ENCODE measurements at regions not wholly inside any gene's neighbourhood (a gene's known extent, or its start where the extent isn't known, plus 50 kb on each side); places are given as distances from the start of the nearest gene placed in this dataset.
A peak's percentile ranks its signal among the peaks of the same experiment; 100 is the strongest.
"Not testable (repeated sequence)": the region's sequence is repeated elsewhere in the genome, so short reads cannot be mapped to it uniquely, and the experiment has no call there.

DNA sequence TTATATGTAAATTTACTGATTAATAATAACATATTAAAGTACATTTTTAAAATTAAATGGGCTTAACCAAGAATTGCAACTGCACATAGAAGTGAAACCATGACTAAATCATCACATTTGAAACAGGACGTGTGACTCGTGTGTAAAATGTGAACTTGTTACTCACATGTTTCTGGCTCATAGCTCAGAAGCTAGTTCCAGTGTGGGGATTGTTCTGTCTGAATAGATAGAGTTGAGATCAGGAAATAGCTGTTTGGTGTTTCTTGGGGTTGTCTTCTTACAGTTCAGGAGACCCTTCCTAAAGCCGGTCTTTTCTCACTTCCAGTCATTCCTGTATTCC, 130.9 kb downstream of the LAT start:
- DNase-seq (ENCODE audit: low read depth in 1 of 2, low spot score in 1 of 2), result not testable (repeated sequence)

DNA sequence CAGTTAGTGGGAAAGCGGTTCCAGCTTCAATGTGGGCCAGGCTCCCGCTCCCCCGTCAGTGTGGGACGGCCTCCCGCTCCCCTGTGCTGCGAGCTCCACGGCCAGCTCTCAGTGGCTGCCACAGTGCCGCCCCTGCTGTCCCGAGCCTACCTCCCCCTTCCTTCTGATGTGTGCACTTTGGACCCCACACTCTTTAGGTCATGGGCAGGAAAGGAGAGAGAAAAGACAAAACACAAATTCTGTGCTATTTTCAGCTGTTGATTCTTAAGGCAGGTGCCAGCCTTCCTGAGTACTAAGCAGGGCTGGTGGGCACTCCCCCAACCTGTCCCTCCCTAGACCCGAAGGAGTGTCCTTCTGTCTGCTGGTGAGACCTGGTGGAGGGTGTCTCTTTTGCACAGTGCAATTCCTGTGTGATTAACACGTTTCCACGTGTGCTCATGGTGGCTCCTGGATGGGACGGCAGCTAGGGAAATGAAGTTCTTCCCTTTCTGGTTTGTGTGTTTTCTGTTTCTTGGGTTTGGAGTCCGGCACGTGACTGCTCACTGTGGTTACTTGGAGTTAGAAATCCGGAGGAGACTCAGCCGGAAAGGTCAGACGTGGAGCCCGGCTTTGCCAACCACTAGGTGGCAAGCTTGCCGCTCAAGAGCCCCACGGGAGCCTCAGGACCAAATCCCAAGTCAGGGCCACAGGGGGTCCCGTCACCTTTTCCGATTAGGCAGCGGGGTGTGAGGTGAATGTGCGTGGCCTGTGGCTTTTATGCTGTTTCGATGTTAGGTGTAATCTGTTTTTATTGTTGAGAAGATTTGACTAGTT, 130.3 kb downstream of the LAT start:
- DNase-seq (ENCODE audit: low read depth in 1 of 2, low spot score in 1 of 2), result not testable (repeated sequence)

GRCh38 chr16:29114574-29114973, 129.7 kb downstream of the LAT start:
- no peak for DNase-seq (ENCODE audit: low read depth in 1 of 2, low spot score in 1 of 2)

GRCh38 chr16:29113446-29113845, 128.6 kb downstream of the LAT start:
- not testable (repeated sequence) for DNase-seq (ENCODE audit: low read depth in 1 of 2, low spot score in 1 of 2)

DNA sequence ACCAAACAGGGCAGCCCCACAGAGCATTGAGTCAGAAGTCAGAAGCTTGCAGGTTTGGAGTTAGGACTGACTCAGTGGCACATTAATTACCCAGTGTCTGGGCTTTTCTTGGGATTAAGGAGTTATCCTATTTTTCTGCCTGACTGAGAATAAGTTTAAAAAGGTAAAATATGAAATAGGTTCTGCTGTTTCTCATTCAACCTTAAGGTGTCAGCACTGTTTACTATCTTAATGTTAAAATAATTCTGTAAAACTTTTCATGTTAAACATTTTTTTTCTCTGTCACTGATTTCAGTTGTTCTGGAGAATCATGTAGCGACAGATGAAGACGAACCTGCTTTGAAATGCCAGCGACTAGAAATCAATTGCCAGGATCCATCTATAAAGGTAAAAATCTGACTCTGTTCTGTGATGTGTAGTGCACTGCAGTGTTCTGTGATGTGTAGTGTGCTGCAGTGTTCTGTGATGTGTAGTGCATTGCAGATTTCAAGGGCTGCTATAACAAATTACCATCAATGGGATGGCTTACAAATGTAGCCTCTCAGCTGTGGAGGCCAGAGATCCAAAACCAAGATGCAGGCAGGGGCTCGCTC, 128.0 kb downstream of the LAT start:
- DNase-seq (ENCODE audit: low read depth in 1 of 2, low spot score in 1 of 2), result no peak

- DNase-seq (ENCODE audit: low read depth in 1 of 2, low spot score in 1 of 2), result not testable (repeated sequence)
These were observed 127.2 kb downstream of the LAT start for GRCh38 chr16:29111901-29112680.

GRCh38 chr16:29111421-29111820, 126.6 kb downstream of the LAT start:
- DNase-seq (ENCODE audit: low read depth in 1 of 2, low spot score in 1 of 2), result no peak

DNA sequence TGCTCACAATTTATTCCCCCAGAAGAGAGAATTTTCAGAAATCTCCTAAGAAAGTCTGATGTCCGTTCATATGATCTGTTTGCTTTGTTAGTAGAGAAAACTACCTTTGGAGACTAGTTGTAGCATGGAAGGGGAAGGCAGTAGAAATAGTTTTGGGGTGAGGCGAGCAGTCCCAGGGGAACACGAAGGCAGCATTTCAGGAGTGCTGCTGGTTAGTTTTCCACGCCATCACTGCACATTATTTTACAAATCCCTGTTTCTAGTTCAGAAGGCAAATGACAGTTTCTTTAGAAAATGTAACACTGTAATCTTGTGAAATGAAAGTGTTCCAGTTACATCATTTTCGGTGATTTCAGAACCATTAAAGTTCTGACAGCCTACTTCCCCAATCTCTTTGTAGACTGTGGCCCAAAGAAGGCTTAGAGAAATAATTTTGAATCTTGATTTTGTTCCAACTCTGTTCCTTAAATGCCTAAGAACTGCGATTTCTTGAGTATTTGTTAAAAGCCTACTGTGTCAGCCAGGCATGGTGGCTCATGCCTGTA, 123.8 kb downstream of the LAT start:
- not testable (repeated sequence) for DNase-seq (ENCODE audit: low read depth in 1 of 2, low spot score in 1 of 2)

GRCh38 chr16:29107299-29107698, 122.4 kb downstream of the LAT start:
- no peak for DNase-seq (ENCODE audit: low read depth in 1 of 2, low spot score in 1 of 2)

- DNase-seq (ENCODE audit: low read depth in 1 of 2, low spot score in 1 of 2), result not testable (repeated sequence)
These were observed 121.5 kb downstream of the LAT start for GRCh38 chr16:29106259-29106908.

DNA sequence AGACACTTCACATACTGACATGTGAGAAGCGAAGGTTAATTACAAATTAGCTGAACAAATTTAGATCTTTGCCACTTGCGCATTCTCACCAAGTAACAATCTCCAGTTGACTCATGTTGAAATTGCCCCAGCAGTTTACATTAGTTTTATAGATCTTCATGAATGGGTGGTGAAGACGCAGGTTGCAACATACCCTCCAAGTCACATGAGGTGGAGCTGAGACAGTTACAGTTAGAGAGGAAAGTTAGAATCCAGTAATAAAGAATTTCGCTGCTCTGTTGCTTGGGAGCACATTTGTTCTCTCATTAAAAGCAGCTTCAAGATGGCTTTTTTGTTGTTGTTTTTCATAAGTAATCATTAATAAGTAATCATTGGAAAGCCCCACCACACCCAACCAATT, 119.7 kb downstream of the LAT start:
- DNase-seq (ENCODE audit: low read depth in 1 of 2, low spot score in 1 of 2), result not testable (repeated sequence)

GRCh38 chr16:29097965-29098364, 113.1 kb downstream of the LAT start:
- DNase-seq (ENCODE audit: low read depth in 1 of 2, low spot score in 1 of 2), result not testable (repeated sequence)

GRCh38 chr16:29094729-29095624, 110.1 kb downstream of the LAT start:
- DNase-seq (ENCODE audit: low read depth in 1 of 2, low spot score in 1 of 2), result not testable (repeated sequence)

DNA sequence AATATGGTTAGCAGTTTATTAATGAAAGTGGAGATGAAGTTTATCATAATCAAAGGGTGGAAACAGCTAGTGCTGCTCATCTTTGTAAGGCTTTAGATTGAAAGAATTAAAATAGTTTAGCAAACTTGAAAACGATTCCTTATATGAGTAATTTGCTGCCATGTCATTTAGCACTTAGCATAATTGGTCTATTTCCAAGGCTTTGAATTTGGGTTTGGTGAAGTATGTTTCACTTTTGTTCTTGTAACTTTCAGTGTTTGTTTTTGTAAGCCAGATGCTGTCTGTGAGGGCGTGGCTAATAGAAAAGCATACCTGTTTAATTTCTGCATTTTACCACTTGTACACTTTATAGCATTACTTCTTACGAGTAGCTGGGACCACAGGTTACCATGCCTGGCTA, 109.5 kb downstream of the LAT start:
- DNase-seq (ENCODE audit: low read depth in 1 of 2, low spot score in 1 of 2), result not testable (repeated sequence)

DNA sequence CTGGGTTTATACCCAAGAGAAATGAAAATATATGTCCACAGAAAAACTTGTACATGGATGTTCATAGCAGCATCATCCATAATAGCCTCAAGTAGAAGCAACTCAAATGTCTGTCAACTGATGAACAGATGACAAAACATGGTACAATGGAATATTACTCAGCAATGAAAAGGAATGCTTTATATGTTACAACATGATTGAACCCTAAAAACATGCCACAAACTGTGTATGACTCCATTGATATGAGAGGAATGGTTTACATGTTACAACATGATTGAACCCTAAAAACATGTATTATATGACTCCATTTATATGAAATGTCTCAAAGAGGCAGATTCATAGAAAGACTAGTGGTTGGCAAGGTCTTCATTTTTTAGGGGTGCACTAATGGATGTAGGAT, 104.8 kb downstream of the LAT start:
- not testable (repeated sequence) for DNase-seq (ENCODE audit: low read depth in 1 of 2, low spot score in 1 of 2)

GRCh38 chr16:29087673-29088072, 102.8 kb downstream of the LAT start:
- DNase-seq (ENCODE audit: low read depth in 1 of 2, low spot score in 1 of 2), result not testable (repeated sequence)

DNA sequence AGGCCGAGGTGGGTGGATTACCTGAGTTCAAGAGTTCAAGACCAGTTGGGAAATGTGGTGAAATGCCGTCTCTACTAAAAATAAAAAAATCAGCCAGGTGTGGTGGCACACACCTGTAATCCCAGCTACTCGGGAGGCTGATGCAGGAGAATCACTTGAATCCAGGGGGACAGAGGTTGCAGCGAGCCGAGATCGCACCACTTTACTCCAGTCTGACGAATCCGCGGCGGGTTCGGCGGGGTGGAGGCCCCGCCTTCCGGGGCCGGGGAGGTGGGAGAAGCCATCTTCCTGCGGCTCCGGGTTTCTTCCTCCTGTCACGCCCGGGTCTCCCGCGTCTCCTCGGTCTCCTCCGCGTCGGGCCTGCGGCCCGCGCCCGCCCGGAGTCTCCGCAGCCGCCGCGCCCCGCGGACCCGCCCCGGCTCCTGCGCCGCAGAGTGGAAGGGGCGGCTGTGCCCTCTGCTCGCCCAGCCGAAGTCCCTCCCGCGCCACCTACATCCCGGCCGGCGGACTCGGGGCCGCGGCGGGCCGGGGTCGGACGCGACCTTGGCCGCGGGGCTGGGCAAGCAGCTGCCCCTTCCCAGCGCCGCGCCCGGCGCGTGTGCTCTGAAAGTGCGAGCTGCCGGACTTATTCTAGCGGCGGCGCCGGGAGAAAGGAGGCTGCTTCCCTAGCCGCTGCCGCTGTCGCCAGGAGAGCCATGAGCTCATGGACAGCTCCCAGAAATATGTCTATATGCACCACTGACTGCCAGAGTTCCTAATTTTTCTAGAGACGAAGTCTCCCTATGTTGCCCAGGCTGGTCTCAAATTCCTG, 97.2 kb downstream of the LAT start:
- peak in 1 of 2 donors; percentile 28 for DNase-seq (ENCODE audit: low read depth in 1 of 2, low spot score in 1 of 2)

GRCh38 chr16:29074554-29075402, 89.9 kb downstream of the LAT start:
- DNase-seq (ENCODE audit: low read depth in 1 of 2, low spot score in 1 of 2), result peak in 1 of 2 donors; percentile 15

All from stimulated activated CD4-positive, alpha-beta T cell treated with anti-CD3 and anti-CD28 coated beads, Interleukin-15, amount 100 ng/mL, for 1 hour (primary cell).